ENCODE measurements at regions not wholly inside any gene's neighbourhood (a gene's known extent, or its start where the extent isn't known, plus 50 kb on each side); places are given as distances from the start of the nearest gene placed in this dataset.

- H3K9me3 ChIP-seq (ENCODE audit: control insufficient read depth in 1 of 2, insufficient read depth in 1 of 2, low read length in 2 of 2), result peaks cover 6 to 12% of the 10 kb centered on the region in 2 experiments
- CTCF ChIA-PET, result no interaction called here
- ATAC-seq (ENCODE audit: poor library complexity), result no peak
- Mint-ChIP-seq H3K4me3 (no peak overlapping the region), H3K27me3 (no peaks in the 10 kb centered on the region), H3K36me3 (ENCODE audit: low read depth) (no peaks in the 10 kb centered on the region), H3K27ac (no peak overlapping the region), H3K4me1 (ENCODE audit: low read depth) (no peaks in the 10 kb centered on the region), H3K9me3 (peaks cover 10% of the 10 kb centered on the region)
- H3K4me1 ChIP-seq (ENCODE audit: insufficient read depth, low read length), result no peaks in the 10 kb centered on the region
- no peak for TF ChIP-seq CTCF (IDR thresholded peaks at IDR 0.05)
- H3K27me3 ChIP-seq (ENCODE audit: control insufficient read depth in 1 of 2, insufficient read depth in 2 of 2, low read length in 2 of 2), result no peaks in the 10 kb centered on the region
- H3K27ac ChIP-seq (ENCODE audit: low read depth in 1 of 2, low read length in 2 of 2), result no peak overlapping the region
- DNase-seq, result no peak
- POLR2A ChIA-PET, result no interaction called here
- H3K36me3 ChIP-seq (ENCODE audit: insufficient read depth, low read length), result no peaks in the 10 kb centered on the region
- no peak overlapping the region for H3K4me3 ChIP-seq (ENCODE audit: low read length)
- intact Hi-C loops (cut with DNase I, micrococcal nuclease), result no loop called here
These were observed 267.2 kb downstream of the TMEM114 start for GRCh38 chr16:8323153-8323552.

GRCh38 chr16:8320131-8320530 is 270.2 kb downstream of the TMEM114 start:
- Histone ChIP-seq H3K27ac (ENCODE audit: low read depth in 1 of 2, low read length in 2 of 2) (no peak overlapping the region), H3K4me3 (ENCODE audit: low read length) (no peak overlapping the region), H3K4me1 (ENCODE audit: insufficient read depth, low read length) (no peaks in the 10 kb centered on the region), H3K9me3 (ENCODE audit: control insufficient read depth in 1 of 2, insufficient read depth in 1 of 2, low read length in 2 of 2) (peaks cover 0 to 18% of the 10 kb centered on the region in 2 experiments), H3K27me3 (ENCODE audit: control insufficient read depth in 1 of 2, insufficient read depth in 2 of 2, low read length in 2 of 2) (no peaks in the 10 kb centered on the region), H3K36me3 (ENCODE audit: insufficient read depth, low read length) (no peaks in the 10 kb centered on the region)
- POLR2A ChIA-PET, result no interaction called here
- intact Hi-C loops (cut with DNase I, micrococcal nuclease), result no loop called here
- no peaks in the 10 kb centered on the region for H3K27me3 Mint-ChIP-seq
- DNase-seq (no peak), ATAC-seq (ENCODE audit: poor library complexity) (no peak)
- CTCF ChIA-PET, result no interaction called here
- no peak overlapping the region for H3K4me3 Mint-ChIP-seq
- TF ChIP-seq CTCF (IDR thresholded peaks at IDR 0.05), result no peak
- no peak overlapping the region for H3K27ac Mint-ChIP-seq
- no peaks in the 10 kb centered on the region for H3K4me1 Mint-ChIP-seq (ENCODE audit: low read depth)
- peaks cover 9% of the 10 kb centered on the region for H3K9me3 Mint-ChIP-seq
- no peaks in the 10 kb centered on the region for H3K36me3 Mint-ChIP-seq (ENCODE audit: low read depth)

- ATAC-seq (ENCODE audit: poor library complexity) (no peak), DNase-seq (no peak)
- Histone ChIP-seq H3K4me1 (ENCODE audit: insufficient read depth, low read length) (no peaks in the 10 kb centered on the region), H3K9me3 (ENCODE audit: control insufficient read depth in 1 of 2, insufficient read depth in 1 of 2, low read length in 2 of 2) (peaks cover 6 to 11% of the 10 kb centered on the region in 2 experiments), H3K27me3 (ENCODE audit: control insufficient read depth in 1 of 2, insufficient read depth in 2 of 2, low read length in 2 of 2) (no peaks in the 10 kb centered on the region), H3K36me3 (ENCODE audit: insufficient read depth, low read length) (no peaks in the 10 kb centered on the region), H3K4me3 (ENCODE audit: low read length) (no peak overlapping the region), H3K27ac (ENCODE audit: low read depth in 1 of 2, low read length in 2 of 2) (no peak overlapping the region)
- H3K27ac Mint-ChIP-seq, result no peak overlapping the region
- intact Hi-C loops (cut with DNase I, micrococcal nuclease), result no loop called here
- H3K9me3 Mint-ChIP-seq, result peaks cover 9% of the 10 kb centered on the region
- no peaks in the 10 kb centered on the region for H3K27me3 Mint-ChIP-seq
- no peak for TF ChIP-seq CTCF (IDR thresholded peaks at IDR 0.05)
- no peaks in the 10 kb centered on the region for H3K4me1 Mint-ChIP-seq (ENCODE audit: low read depth)
- ChIA-PET CTCF (no interaction called here), POLR2A (no interaction called here)
- no peaks in the 10 kb centered on the region for H3K36me3 Mint-ChIP-seq (ENCODE audit: low read depth)
- no peak overlapping the region for H3K4me3 Mint-ChIP-seq
These were observed 279.5 kb downstream of the TMEM114 start for GRCh38 chr16:8310816-8311215.

Measured in CD4-positive, alpha-beta T cell (primary cell).